ENCODE measurements at regions not wholly inside any gene's neighbourhood (a gene's known extent, or its start where the extent isn't known, plus 50 kb on each side); places are given as distances from the start of the nearest gene placed in this dataset.
"Not testable (repeated sequence)": the region's sequence is repeated elsewhere in the genome, so short reads cannot be mapped to it uniquely, and the experiment has no call there.

DNA sequence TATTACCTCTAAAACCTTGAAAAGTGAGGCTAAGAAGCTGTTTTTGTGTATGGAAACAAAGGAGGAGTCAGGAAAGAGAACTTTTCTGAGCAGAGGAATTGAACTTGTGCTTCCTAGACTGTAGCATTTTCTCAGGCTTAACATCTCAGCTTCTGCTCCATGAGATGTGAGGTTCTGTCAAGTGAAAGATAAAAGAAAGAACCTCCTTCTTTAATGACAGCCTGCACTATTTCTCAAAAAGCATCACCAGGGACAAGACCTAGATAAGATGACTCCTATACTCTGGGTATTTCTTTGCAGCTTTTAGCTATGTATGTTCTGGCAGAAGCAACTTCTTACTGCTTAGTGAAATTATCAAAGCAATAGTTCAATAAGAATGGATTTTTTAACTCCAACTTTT is 87.6 kb upstream of the KCNQ5 start:
- DNase-seq: no peak

GRCh38 chr6:72535124-72535523 is 86.7 kb upstream of the KCNQ5 start:
- DNase-seq: no peak

DNA sequence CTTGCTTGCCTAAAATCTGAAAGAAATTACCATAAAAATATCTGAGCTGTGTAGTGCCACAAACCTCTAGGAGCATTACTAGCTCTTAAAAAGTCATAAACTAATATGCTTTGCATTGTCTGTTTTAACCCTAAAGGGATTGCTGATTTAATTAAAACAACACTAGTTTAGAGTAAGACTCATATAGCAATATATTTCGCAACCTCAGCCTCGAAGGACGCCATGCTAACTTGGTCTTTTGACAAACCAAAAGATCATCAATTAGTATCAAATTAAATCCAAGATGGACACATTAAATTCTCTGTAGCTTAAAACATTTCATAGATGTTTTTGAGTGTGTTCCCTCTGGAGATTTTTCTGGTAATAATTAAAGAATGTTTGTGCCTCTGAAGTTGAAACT is 74.8 kb upstream of the KCNQ5 start:
- no peak for DNase-seq

GRCh38 chr6:72551470-72551869 is 70.4 kb upstream of the KCNQ5 start:
- no peak for DNase-seq

GRCh38 chr6:72552938-72553337 is 68.9 kb upstream of the KCNQ5 start:
- peak in 1 of 2 experiments; percentile 39 for DNase-seq

DNA sequence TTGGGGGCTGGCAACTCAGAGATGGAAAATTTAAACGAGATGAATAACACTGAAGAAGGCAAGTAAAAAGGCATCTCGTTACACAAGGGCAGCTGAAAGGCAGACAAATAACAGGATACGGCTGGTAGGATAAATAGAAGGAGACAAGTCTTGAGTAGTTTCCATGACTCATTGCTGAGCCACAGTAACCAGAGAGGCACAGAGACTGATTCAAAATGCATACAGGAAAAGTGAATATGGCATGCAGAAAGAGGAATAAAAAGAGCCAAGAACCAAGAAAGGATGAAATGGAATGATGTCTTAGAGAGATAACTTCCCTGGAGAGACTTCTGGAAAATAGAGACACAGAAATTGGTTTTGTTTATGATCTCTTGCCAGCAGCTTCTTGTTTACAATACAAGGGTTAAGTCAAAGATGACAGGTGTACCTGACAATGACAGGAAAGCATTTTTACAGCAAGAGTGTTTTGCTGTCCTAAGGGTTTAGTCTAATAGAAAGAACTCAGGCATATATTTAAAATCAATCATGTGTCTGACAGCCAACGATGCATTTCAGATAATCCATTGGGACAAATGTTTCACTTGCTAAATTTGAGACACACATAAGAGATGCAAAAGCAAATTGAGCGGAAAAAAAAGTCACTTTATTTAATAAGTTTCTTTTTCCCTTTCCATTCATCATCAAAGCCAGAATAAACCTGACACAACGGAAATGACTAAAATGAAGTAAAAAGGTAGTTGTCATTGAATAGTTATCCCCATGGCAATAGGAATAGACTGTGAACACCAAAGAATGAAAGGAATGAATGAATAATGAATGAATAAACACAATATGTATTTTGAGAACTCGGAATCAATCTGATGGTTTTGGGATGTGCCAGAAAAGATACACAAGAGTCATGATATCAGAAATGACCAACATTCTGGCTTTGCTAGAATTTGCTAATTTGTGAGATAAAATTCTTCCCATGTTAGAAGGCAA is 68.0 kb upstream of the KCNQ5 start:
- peak in 1 of 2 experiments; percentile 29 for DNase-seq

- no peak for DNase-seq
These were observed 67.1 kb upstream of the KCNQ5 start for GRCh38 chr6:72554761-72555221.

- DNase-seq: peak in 1 of 2 experiments; percentile 17
These were observed 62.8 kb upstream of the KCNQ5 start for GRCh38 chr6:72559067-72559466.

DNA sequence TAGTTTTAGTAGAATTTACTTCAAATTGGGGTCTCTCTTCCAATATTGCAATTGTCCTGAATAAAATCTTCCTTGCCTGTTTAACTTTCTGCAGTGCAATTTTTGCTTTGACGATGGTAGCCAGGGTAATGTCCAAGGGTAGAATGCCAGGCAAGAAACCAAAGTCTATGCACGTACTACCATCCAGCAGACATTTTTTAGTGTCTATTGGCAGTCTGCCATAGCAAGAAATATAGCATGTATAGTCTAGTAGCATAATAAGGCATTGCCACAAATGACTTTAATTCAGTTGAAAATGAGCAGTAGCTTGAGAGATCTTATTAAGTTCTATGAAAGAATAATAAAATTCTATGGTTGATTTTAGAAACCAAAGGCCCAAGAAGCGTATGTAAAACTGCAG is 62.3 kb upstream of the KCNQ5 start:
- DNase-seq: peak in 1 of 2 experiments; percentile 17

DNA sequence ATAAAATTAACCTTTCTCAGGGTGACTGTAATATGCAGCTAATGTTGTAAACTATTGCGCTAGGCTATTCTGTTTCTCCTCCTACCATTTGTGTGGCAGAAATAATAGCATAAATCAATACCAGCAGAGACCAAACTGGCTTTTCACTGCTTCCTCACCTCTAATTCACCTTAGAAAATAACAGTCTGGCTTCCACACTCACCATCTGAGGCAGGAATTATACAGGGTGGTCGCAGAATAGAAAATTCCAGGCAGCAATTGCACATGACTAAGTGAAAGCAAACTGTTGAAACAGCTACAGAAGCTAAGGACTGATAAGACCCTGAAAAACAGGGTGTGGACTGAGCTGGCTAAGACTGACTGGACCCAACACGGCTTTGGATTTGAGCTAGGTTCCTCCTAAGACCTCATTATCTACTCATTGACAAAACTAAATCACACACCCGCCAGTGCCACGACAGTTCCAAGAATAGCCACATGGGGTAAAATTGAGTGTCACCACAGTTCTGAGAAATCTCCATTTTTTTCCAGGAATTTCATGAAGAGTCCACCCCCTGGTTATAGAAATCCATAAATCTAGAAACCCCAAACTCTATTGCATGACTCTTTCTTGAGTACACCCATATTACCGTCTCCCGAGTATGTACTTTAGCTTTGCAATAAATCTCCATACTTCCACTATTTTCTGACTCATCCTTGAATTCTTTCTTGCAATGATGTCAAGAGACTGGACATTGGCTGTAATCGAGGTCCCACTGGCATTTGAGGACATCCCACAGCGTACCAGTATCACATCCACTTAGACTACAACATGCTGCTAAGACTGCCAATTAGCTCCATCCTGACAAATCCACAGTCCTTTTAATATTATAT is 60.9 kb upstream of the KCNQ5 start:
- no peak for DNase-seq

DNA sequence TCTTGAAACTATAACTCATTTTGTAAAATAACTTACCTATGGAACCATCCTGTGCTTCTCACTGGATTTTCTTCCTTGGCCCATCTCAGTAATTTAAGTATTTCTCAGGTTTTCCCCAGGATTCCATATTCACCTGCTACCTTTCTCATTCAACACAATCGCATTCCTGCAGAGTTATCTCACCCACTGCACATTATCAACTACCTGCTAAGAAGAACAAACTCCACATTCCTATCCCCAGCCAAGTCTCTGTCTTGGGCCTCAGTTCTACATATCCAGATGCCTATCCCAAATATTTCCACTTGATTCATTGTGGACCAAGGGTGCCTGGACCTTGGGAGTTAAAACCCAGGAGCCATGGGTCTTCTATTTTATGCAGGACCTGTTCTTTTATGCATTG is 60.2 kb upstream of the KCNQ5 start:
- DNase-seq: no peak

- DNase-seq: no peak
These were observed 57.6 kb upstream of the KCNQ5 start for GRCh38 chr6:72564231-72564630.

DNA sequence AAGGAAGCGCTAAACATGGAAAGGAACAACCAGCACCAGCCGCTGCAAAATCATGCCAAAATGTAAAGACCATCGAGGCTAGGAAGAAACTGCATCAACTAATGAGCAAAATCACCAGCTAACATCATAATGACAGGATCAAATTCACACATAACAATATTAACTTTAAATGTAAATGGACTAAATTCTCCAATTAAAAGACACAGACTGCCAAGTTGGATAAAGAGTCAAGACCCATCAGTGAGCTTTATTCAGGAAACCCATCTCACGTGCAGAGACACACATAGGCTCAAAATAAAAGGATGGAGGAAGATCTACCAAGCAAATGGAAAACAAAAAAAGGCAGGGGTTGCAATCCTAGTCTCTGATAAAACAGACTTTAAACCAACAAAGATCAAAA is 49.9 kb upstream of the KCNQ5 start:
- not testable (repeated sequence) for DNase-seq
